ENCODE measurements at regions not wholly inside any gene's neighbourhood (a gene's known extent, or its start where the extent isn't known, plus 50 kb on each side); places are given as distances from the start of the nearest gene placed in this dataset.

DNA sequence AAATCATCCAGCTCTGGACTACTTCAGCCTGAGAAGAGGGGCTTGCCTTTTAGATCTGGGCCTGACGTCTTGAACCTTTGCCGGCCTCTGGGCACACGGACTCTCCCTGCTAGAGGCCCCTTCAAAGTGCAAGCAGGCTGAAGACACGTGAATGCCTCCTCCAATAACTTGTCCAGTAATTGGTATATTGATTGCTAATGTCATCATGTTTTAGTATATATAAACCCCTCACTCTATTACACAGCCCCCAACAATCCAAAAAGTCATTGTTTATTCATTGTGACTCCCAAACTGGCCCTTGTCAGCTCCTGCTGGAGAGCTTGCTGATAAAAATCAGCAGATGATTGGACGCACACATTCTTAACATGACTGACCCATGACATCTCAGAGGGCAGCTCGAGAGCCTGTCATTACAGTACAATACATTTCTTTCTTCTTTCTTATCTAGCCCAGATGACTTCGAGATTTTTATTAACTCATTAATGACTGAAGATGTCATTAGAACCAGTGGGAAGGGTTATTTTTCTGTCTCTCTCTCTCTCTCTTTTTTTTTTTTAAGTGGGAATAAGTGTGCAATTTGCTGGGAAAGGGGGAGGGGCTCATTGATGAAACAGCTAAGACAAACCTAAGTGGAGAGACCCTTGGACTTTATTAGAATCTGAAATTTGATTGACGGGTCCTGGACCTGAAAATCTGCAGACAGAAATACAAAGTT lies 65.5 kb upstream of the NR2F2 start:
- ATAC-seq = peak; percentile 81
- TF ChIP-seq ISL1 (CRISPR knock-in tag; IDR thresholded peaks at IDR 0.05) = peak; percentile 80
- TF ChIP-seq, protein P1, sequence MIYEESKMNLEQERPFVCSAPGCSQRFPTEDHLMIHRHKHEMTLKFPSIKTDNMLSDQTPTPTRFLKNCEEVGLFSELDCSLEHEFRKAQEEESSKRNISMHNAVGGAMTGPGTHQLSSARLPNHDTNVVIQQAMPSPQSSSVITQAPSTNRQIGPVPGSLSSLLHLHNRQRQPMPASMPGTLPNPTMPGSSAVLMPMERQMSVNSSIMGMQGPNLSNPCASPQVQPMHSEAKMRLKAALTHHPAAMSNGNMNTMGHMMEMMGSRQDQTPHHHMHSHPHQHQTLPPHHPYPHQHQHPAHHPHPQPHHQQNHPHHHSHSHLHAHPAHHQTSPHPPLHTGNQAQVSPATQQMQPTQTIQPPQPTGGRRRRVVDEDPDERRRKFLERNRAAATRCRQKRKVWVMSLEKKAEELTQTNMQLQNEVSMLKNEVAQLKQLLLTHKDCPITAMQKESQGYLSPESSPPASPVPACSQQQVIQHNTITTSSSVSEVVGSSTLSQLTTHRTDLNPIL (CRISPR knock-in tag; IDR thresholded peaks at IDR 0.05; ENCODE audit: low read depth) = no peak

- no peak for ATAC-seq
- TF ChIP-seq TCF4 (CRISPR knock-in tag; IDR thresholded peaks at IDR 0.05; ENCODE audit: borderline replicate concordance) (no peak), ZFP30 (CRISPR knock-in tag; IDR thresholded peaks at IDR 0.05) (no peak), ARNTL (CRISPR knock-in tag; IDR thresholded peaks at IDR 0.05; ENCODE audit: borderline replicate concordance, low read depth) (no peak), RARB (CRISPR knock-in tag; IDR thresholded peaks at IDR 0.05) (no peak), BACH2 (CRISPR knock-in tag; IDR thresholded peaks at IDR 0.05; ENCODE audit: borderline replicate concordance) (no peak), TOX (CRISPR knock-in tag; IDR thresholded peaks at IDR 0.05; ENCODE audit: borderline replicate concordance) (no peak), GLIS3 (CRISPR knock-in tag; IDR thresholded peaks at IDR 0.05) (no peak), CSRNP3 (CRISPR knock-in tag; IDR thresholded peaks at IDR 0.05) (no peak)
- TF ChIP-seq, protein P2, sequence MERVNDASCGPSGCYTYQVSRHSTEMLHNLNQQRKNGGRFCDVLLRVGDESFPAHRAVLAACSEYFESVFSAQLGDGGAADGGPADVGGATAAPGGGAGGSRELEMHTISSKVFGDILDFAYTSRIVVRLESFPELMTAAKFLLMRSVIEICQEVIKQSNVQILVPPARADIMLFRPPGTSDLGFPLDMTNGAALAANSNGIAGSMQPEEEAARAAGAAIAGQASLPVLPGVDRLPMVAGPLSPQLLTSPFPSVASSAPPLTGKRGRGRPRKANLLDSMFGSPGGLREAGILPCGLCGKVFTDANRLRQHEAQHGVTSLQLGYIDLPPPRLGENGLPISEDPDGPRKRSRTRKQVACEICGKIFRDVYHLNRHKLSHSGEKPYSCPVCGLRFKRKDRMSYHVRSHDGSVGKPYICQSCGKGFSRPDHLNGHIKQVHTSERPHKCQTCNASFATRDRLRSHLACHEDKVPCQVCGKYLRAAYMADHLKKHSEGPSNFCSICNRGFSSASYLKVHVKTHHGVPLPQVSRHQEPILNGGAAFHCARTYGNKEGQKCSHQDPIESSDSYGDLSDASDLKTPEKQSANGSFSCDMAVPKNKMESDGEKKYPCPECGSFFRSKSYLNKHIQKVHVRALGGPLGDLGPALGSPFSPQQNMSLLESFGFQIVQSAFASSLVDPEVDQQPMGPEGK (CRISPR knock-in tag; IDR thresholded peaks at IDR 0.05; ENCODE audit: borderline replicate concordance) = no peak
- TF ChIP-seq, protein P1 (CRISPR knock-in tag; IDR thresholded peaks at IDR 0.05; ENCODE audit: low read depth) = no peak
Observed at GRCh38 chr15:96266456-96266855, 64.0 kb upstream of the NR2F2 start.

- TF ChIP-seq OSR1 (CRISPR knock-in tag; IDR thresholded peaks at IDR 0.05) (no peak), ZNF565 (CRISPR knock-in tag; conservative IDR thresholded peaks at IDR 0.05; ENCODE audit: low read depth) (no peak), RARB (CRISPR knock-in tag; IDR thresholded peaks at IDR 0.05) (no peak), BACH2 (CRISPR knock-in tag; IDR thresholded peaks at IDR 0.05; ENCODE audit: borderline replicate concordance) (no peak), TCF4 (CRISPR knock-in tag; IDR thresholded peaks at IDR 0.05; ENCODE audit: borderline replicate concordance) (no peak)
- TF ChIP-seq, protein P1 (CRISPR knock-in tag; IDR thresholded peaks at IDR 0.05; ENCODE audit: low read depth) = no peak
- no peak for ATAC-seq
Observed at GRCh38 chr15:96267463-96267862, 63.0 kb upstream of the NR2F2 start.

DNA sequence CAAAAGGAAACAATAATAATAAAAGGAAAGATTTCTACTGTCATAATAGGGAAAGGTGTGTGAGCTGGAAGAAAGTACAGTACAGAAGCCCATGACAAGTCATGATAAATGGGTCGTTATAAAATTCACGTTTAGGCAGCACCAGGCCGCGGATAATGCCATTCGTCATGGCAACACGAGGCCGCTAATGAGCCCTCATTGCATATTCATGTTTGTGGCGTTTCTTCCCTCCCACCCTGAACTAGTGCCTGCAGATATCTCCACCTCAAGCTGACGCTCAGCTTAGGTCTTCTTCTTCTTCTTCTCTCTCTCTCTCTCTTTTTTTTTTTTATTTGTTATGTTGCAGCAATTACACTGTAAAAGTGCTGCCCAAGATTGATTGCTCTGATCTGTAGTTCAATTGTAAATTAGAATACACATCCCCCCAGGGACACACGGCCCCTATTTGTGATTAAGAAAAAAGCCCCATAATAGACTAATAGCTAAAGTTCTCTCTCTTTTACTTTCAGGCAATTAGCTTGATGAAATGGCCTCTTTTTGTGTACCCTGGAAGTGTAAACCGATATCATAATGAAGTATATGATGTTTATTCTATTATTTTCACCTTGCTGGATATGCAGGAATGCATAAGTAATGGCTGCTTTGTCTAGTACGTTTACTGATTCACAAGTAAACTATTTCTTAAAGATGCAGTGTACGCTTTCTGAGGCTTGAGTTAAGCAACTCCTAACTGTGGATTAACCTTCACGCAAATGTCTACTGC lies 61.9 kb upstream of the NR2F2 start:
- peak; percentile 21; the same call in 1 of the 3 replicates for ATAC-seq
- TF ChIP-seq TOX (CRISPR knock-in tag; IDR thresholded peaks at IDR 0.05; ENCODE audit: borderline replicate concordance) = no peak
- TF ChIP-seq, protein P1 (CRISPR knock-in tag; IDR thresholded peaks at IDR 0.05; ENCODE audit: low read depth) = no peak
- TF ChIP-seq CSRNP3 (CRISPR knock-in tag; IDR thresholded peaks at IDR 0.05) = no peak
- TF ChIP-seq ESRRG (CRISPR knock-in tag; IDR thresholded peaks at IDR 0.05) = no peak
- TF ChIP-seq ZC3H10 (CRISPR knock-in tag; IDR thresholded peaks at IDR 0.05) = no peak
- TF ChIP-seq OSR1 (CRISPR knock-in tag; IDR thresholded peaks at IDR 0.05) = no peak
- no peak for TF ChIP-seq ZFP3 (CRISPR knock-in tag; IDR thresholded peaks at IDR 0.05)
- TF ChIP-seq CSDC2 (CRISPR knock-in tag; IDR thresholded peaks at IDR 0.05) = no peak
- no peak for TF ChIP-seq BACH2 (CRISPR knock-in tag; IDR thresholded peaks at IDR 0.05; ENCODE audit: borderline replicate concordance)
- no peak for TF ChIP-seq SNAI2 (CRISPR knock-in tag; IDR thresholded peaks at IDR 0.05)

All from SK-N-SH treated with all-trans-retinoic acid at 6 μM for 48 hours (cell line).